Fibroblast of mammary gland (primary cell): ENCODE measurements at regions not wholly inside any gene's neighbourhood (a gene's known extent, or its start where the extent isn't known, plus 50 kb on each side); places are given as distances from the start of the nearest gene placed in this dataset.

Experiments used
- DNase-seq: peaks from one replicate; pipeline ENCODE4 v3.0.0-alpha.2; 2010; ENCODE audit warnings: low read depth
- H3K4me3 ChIP-seq: 2 replicates; pipeline ENCODE4 v1.5.1; 2011; ENCODE audit warnings: low read depth, mild to moderate bottlenecking, low read length, moderate library complexity; ENCODE audit not compliant: control insufficient read depth
- TF ChIP-seq, protein P1 (sequence below): conservative IDR thresholded peaks from 2 replicates; pipeline ENCODE4 v1.5.1; 2011; ENCODE audit warnings: low read depth, low read length, inconsistent platforms; ENCODE audit not compliant: control insufficient read depth, insufficient read depth

DNA sequence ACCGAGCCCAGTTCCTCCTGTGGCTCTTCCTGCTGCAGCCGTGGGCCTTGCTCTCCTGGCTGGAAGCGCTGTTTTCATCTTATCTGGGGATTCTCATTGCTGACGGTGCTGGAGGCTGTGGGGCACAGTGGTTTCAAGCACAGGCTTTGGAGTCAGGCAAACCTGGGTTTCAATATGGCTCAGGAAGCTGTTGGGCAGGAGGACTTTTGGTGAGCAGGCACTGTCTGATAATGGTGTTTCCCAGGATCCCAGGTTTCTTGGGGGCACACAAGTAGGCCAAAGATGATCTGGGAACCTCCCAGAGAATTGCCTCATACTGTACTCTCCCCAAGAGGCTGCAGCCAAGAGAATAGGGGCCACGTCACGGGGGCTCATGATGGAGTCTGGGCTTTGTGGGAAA, 105.6 kb upstream of the TRABD2B start:
- DNase-seq: no peak
- no peak overlapping the region for H3K4me3 ChIP-seq
- TF ChIP-seq, protein P1, sequence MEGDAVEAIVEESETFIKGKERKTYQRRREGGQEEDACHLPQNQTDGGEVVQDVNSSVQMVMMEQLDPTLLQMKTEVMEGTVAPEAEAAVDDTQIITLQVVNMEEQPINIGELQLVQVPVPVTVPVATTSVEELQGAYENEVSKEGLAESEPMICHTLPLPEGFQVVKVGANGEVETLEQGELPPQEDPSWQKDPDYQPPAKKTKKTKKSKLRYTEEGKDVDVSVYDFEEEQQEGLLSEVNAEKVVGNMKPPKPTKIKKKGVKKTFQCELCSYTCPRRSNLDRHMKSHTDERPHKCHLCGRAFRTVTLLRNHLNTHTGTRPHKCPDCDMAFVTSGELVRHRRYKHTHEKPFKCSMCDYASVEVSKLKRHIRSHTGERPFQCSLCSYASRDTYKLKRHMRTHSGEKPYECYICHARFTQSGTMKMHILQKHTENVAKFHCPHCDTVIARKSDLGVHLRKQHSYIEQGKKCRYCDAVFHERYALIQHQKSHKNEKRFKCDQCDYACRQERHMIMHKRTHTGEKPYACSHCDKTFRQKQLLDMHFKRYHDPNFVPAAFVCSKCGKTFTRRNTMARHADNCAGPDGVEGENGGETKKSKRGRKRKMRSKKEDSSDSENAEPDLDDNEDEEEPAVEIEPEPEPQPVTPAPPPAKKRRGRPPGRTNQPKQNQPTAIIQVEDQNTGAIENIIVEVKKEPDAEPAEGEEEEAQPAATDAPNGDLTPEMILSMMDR: no peak

DNA sequence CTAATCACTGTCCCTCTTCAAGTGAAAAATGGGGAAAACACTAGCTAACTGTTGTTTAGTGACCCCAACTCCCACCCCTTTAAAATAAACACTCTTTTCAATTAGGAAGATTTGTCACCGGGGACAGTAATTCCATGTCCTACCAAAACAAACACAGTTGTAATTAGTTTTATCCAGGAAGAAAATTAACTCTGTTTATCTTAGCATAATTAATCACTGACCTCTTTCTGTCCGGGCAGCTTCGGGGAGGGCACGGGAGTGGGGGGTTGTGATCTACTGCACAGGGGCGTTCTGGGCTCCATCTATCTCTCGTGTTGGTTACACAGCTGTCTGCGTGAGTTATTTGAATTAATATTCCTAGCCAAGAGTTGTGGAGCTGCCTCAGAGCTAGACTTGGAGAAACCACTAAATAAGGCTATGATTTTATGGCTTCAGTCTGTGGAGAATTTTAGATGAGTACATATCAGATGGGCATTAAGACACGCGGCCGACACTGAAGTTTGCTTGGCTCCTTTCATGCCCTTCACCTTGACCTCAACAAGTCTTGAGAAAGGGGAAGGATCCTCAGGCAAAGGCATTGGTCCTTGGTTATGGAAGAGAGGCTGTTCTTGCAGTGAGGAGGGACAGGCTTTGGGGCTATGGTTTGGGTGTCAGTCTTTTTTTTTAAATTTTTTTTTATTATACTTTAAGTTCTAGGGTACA, 102.0 kb upstream of the TRABD2B start:
- H3K4me3 ChIP-seq: no peak overlapping the region
- no peak for DNase-seq
- TF ChIP-seq, protein P1: no peak

DNA sequence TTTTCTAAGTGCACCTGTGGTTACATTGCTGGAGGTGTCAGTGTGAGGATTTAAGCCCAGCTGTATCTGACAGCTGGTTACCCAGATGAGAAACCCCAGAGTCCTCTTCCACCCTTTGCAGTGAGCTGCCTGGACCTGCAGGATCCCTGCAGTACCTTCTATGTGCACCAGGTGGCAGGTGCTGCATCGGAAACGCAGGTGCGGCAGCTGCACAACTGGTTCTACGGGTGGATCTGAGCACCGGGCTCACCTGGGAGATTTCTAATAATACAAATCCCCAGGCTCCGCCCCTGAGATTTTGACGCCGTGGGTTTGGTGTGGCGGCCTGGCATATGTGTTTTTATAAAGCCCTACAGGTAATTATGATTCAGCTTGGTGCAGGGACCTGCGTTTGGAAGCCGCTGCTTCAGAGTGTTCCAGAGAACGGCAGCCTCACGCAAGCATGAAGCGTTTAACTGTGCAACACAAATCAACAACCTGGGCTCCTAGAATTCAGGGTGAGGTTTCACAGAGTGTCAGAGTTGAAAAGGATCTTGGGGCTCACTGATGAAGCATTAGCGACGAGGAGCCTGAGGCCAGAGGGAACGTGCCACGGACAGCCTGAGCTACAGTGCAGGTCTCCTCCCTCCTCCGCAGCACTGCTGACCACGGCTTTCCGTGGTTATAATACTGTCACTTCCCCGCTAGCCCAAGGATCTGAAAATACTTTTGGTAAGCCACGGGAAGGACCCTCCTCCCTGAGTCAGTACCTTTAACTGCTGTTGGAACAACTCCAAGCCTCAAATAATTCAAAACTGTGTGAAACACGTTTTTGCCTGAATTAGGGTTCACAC, 96.7 kb upstream of the TRABD2B start:
- H3K4me3 ChIP-seq: no peak overlapping the region
- TF ChIP-seq, protein P1: peak; percentile 72
- peak; percentile 44 for DNase-seq

DNA sequence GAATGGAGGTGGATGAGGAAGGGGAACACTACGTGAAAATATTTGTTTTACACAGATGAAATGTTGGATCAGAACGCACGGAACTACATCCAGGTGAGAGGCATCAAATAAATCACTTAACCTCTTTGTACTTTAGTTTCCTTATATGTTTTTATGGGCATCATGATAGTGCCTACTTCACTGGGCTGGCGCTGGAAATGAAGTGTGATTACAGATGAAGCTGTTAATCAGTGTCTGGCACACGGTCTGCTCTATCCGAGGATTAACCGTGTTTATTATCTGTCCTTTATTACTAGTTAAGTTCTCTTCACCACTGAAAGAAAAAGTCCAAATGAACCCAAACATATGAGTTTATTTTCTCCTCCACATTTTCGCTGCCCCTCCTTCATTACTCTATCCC, 96.0 kb upstream of the TRABD2B start:
- TF ChIP-seq, protein P1: no peak
- no peak for DNase-seq

DNA sequence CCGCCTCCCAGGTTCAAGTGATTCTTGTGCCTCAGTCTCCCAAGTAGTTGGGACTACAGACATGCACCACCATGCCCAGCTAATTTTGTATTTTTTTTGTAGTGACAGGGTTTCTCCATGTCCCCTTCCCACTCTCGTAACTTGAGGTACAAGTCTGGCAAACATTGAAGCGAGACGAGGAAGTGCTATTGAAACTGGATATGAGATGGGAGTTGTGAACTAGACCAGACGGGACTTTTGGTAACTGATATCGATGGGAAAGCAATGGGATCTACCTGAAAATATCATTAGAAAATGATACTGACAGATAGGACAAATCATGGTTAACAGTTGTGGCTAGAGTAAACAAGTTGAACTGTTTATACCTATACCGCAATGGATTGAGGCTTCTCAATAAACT, 95.2 kb upstream of the TRABD2B start:
- H3K4me3 ChIP-seq: no peak overlapping the region

More for the DNA sequence above, 96.0 kb upstream of the TRABD2B start:
- H3K4me3 ChIP-seq: no peak overlapping the region

DNA sequence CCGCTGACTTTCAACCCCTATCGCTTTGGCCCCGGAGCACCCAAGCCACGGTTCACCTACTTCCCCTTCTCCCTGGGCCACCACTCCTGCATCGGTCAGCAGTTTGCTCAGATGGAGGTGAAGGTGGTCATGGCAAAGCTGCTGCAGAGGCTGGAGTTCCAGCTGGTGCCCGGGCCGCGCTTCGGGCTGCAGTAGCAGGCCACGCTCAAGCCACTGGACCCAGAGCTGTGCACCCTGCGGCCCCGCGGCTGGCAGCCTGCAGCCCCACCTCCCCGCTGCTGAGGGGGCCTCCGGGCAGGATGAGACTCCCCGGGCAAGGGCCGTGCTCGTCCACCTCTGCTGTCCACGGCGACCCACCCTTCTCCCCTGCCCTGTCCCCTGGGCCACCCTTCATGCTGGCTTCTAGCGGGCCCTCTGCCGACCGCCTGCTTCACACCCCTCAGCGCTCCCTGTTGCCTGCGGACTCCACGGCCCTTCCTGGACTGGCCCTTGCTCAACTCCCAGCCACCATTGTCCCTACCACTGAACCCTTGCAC, 92.2 kb upstream of the TRABD2B start:
- no peak for DNase-seq
- TF ChIP-seq, protein P1: no peak

More for the DNA sequence above, 95.2 kb upstream of the TRABD2B start:
- DNase-seq: no peak
- TF ChIP-seq, protein P1: no peak

More for the DNA sequence above, 92.2 kb upstream of the TRABD2B start:
- no peak overlapping the region for H3K4me3 ChIP-seq
